DMS153 (cell line): ENCODE measurements at regions not wholly inside any gene's neighbourhood (a gene's known extent, or its start where the extent isn't known, plus 50 kb on each side); places are given as distances from the start of the nearest gene placed in this dataset.

Experiments used
- DNase-seq: peaks from one replicate; lab custom pipeline; 2025; lab: John Stamatoyannopoulos, UW

GRCh38 chr9:78493166-78493742 lies 196.3 kb downstream of the PSAT1 start:
- DNase-seq: no peak

GRCh38 chr9:78502566-78502965 lies 205.6 kb downstream of the PSAT1 start:
- no peak for DNase-seq

GRCh38 chr9:78505546-78505945 lies 208.6 kb downstream of the PSAT1 start:
- DNase-seq: no peak

GRCh38 chr9:78507037-78507436 lies 210.1 kb downstream of the PSAT1 start:
- DNase-seq: no peak

- peak; percentile 35 for DNase-seq
These were observed 213.1 kb downstream of the PSAT1 start for GRCh38 chr9:78510035-78510434.

- no peak for DNase-seq
These were observed 218.2 kb downstream of the PSAT1 start for GRCh38 chr9:78515108-78515507.

- no peak for DNase-seq
These were observed 222.9 kb downstream of the PSAT1 start for GRCh38 chr9:78519786-78520185.

- no peak for DNase-seq
These were observed 224.8 kb downstream of the PSAT1 start for GRCh38 chr9:78521680-78522079.

- DNase-seq: no peak
These were observed 229.1 kb downstream of the PSAT1 start for GRCh38 chr9:78525986-78526560.

- DNase-seq: no peak
These were observed 236.6 kb downstream of the PSAT1 start for GRCh38 chr9:78533500-78533899.

- no peak for DNase-seq
These were observed 242.3 kb downstream of the PSAT1 start for GRCh38 chr9:78539188-78539587.

- DNase-seq: peak; percentile 80
These were observed 243.0 kb downstream of the PSAT1 start for GRCh38 chr9:78539904-78540303.

- no peak for DNase-seq
These were observed 245.0 kb downstream of the PSAT1 start for GRCh38 chr9:78541868-78542443.

- DNase-seq: no peak
These were observed 245.7 kb downstream of the PSAT1 start for GRCh38 chr9:78542491-78543181.

- no peak for DNase-seq
These were observed 246.4 kb downstream of the PSAT1 start for GRCh38 chr9:78543353-78543752.

GRCh38 chr9:78544230-78544629 lies 247.3 kb downstream of the PSAT1 start:
- no peak for DNase-seq

GRCh38 chr9:78547831-78548230 lies 250.9 kb downstream of the PSAT1 start:
- DNase-seq: no peak

GRCh38 chr9:78548670-78549069 lies 251.7 kb downstream of the PSAT1 start:
- no peak for DNase-seq

- DNase-seq: no peak
These were observed 252.8 kb downstream of the PSAT1 start for GRCh38 chr9:78549711-78550110.

GRCh38 chr9:78552802-78553201 lies 255.9 kb downstream of the PSAT1 start:
- no peak for DNase-seq

GRCh38 chr9:78557540-78557939 lies 260.6 kb downstream of the PSAT1 start:
- no peak for DNase-seq

GRCh38 chr9:78559449-78559885 lies 262.5 kb downstream of the PSAT1 start:
- DNase-seq: no peak

- DNase-seq: no peak
These were observed 265.1 kb downstream of the PSAT1 start for GRCh38 chr9:78562021-78562420.
